ENCODE measurements at regions not wholly inside any gene's neighbourhood (a gene's known extent, or its start where the extent isn't known, plus 50 kb on each side); places are given as distances from the start of the nearest gene placed in this dataset.
"Not testable (repeated sequence)": the region's sequence is repeated elsewhere in the genome, so short reads cannot be mapped to it uniquely, and the experiment has no call there.

DNA sequence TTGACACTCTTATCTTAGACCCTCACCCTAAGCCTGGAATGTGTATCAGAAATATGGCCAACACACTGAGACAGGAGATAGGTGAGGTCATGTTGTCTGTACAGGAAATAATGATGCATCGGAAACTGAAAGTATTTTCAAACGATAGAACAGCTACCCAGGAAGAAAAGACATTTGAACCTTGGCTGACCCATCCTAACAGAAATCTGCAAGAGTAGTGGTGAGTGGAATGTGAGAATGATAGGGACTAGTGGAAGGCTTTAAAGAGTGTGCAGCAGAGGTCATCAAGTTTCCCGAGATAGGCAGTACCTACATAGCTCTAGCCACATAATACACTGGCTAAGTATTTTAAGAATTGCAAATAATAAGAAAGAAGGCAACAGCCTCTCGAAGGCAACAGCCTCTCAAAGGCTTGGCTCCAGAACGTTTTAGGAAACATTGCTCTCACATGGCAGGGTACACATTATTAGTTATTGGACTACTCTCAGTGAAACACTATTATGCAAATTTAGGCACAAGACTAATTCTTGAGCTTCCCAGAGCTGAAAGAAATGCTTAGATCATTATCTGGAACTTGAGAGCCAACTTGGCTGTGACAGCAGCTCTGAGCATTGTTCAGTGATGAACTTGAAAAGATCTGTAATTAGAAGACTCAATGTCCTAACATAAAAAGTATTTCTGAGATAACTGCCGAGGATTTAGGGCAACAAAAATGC is 133.1 kb upstream of the FBXL7 start:
- no peaks in the 10 kb centered on the region for H3K9me3 ChIP-seq (replicated peaks; ENCODE audit: insufficient read depth, low read length)
- peak; percentile 89 for DNase-seq
- H3K4me1 ChIP-seq (ENCODE audit: low read length) = peaks cover 15% of the 10 kb centered on the region
- H3K9me2 ChIP-seq (replicated peaks; ENCODE audit: insufficient read depth, low read length) = no peaks in the 10 kb centered on the region
- H3K27ac ChIP-seq (ENCODE audit: low read length) = peak overlapping the region; percentile 52; the same call in 1 of the 2 replicates
- H3K4me2 ChIP-seq (ENCODE audit: low read depth, low read length) = peak overlapping the region; percentile 55
- H3K79me2 ChIP-seq (ENCODE audit: low read length) = no peaks in the 10 kb centered on the region
- H2AFZ ChIP-seq (ENCODE audit: low read length) = no peak overlapping the region
- H3K27me3 ChIP-seq (replicated peaks; ENCODE audit: insufficient read depth, low read length) = no peaks in the 10 kb centered on the region
- peak overlapping the region; percentile 12; the same call in 1 of the 2 replicates for H3K4me3 ChIP-seq (ENCODE audit: low read length)
- peaks cover 7% of the 10 kb centered on the region; the same call in 1 of the 2 replicates for H3F3A ChIP-seq (ENCODE audit: insufficient read depth, low read length)
- TF ChIP-seq EZH2 (optimal IDR thresholded peaks at IDR 0.05; ENCODE audit: low read depth, low read length) (no peak), EZH2phosphoT487 (IDR thresholded peaks at IDR 0.05; ENCODE audit: low read length) (no peak)
- TF ChIP-seq, protein P1, sequence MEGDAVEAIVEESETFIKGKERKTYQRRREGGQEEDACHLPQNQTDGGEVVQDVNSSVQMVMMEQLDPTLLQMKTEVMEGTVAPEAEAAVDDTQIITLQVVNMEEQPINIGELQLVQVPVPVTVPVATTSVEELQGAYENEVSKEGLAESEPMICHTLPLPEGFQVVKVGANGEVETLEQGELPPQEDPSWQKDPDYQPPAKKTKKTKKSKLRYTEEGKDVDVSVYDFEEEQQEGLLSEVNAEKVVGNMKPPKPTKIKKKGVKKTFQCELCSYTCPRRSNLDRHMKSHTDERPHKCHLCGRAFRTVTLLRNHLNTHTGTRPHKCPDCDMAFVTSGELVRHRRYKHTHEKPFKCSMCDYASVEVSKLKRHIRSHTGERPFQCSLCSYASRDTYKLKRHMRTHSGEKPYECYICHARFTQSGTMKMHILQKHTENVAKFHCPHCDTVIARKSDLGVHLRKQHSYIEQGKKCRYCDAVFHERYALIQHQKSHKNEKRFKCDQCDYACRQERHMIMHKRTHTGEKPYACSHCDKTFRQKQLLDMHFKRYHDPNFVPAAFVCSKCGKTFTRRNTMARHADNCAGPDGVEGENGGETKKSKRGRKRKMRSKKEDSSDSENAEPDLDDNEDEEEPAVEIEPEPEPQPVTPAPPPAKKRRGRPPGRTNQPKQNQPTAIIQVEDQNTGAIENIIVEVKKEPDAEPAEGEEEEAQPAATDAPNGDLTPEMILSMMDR (IDR thresholded peaks at IDR 0.05; ENCODE audit: low read length) = no peak
- no peaks in the 10 kb centered on the region for H3K36me3 ChIP-seq (replicated peaks; ENCODE audit: insufficient read depth, low read length)
- H4K20me1 ChIP-seq (ENCODE audit: insufficient read depth, low read length) = no peaks in the 10 kb centered on the region
- H3K9ac ChIP-seq (ENCODE audit: low read length) = no peak overlapping the region

- Histone ChIP-seq H4K20me1 (ENCODE audit: insufficient read depth, low read length) (no peaks in the 10 kb centered on the region), H3K9me2 (replicated peaks; ENCODE audit: insufficient read depth, low read length) (no peaks in the 10 kb centered on the region), H3K9me3 (replicated peaks; ENCODE audit: insufficient read depth, low read length) (no peaks in the 10 kb centered on the region), H3K4me2 (ENCODE audit: low read depth, low read length) (no peak overlapping the region), H2AFZ (ENCODE audit: low read length) (no peak overlapping the region), H3K36me3 (replicated peaks; ENCODE audit: insufficient read depth, low read length) (no peaks in the 10 kb centered on the region), H3K9ac (ENCODE audit: low read length) (no peak overlapping the region), H3F3A (ENCODE audit: insufficient read depth, low read length) (peaks cover 7% of the 10 kb centered on the region; the same call in 1 of the 2 replicates), H3K27me3 (replicated peaks; ENCODE audit: insufficient read depth, low read length) (no peaks in the 10 kb centered on the region), H3K4me3 (ENCODE audit: low read length) (no peak overlapping the region), H3K27ac (ENCODE audit: low read length) (no peak overlapping the region), H3K4me1 (ENCODE audit: low read length) (peaks cover 15% of the 10 kb centered on the region), H3K79me2 (ENCODE audit: low read length) (no peaks in the 10 kb centered on the region)
- TF ChIP-seq EZH2 (optimal IDR thresholded peaks at IDR 0.05; ENCODE audit: low read depth, low read length) (no peak), EZH2phosphoT487 (IDR thresholded peaks at IDR 0.05; ENCODE audit: low read length) (no peak)
- TF ChIP-seq, protein P1 (IDR thresholded peaks at IDR 0.05; ENCODE audit: low read length) = no peak
- DNase-seq = no peak
Observed at GRCh38 chr5:15365070-15365469, 134.9 kb upstream of the FBXL7 start.

DNA sequence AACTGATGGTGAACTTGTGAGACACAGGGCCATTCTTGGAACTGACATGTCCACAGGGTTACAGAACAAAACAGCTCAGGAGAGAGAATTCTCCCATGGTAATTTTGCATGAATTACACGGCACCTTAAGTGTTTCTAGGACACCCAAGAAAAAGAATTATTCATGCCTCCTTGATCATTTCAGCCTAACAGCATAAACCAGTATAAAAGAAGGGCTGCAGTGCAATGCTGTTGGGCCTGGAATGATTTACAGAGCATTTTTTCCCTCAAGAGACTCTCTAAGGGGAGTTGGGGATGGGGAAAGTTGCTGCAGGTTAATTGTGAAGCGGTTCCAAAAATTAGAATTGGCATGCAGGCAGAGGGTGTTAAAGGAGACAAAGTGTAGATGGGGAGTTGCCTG is 136.4 kb upstream of the FBXL7 start:
- TF ChIP-seq EZH2 (optimal IDR thresholded peaks at IDR 0.05; ENCODE audit: low read depth, low read length) (no peak), EZH2phosphoT487 (IDR thresholded peaks at IDR 0.05; ENCODE audit: low read length) (no peak)
- TF ChIP-seq, protein P1 (IDR thresholded peaks at IDR 0.05; ENCODE audit: low read length) = no peak
- Histone ChIP-seq H3K79me2 (ENCODE audit: low read length) (no peaks in the 10 kb centered on the region), H3K4me2 (ENCODE audit: low read depth, low read length) (no peak overlapping the region), H3K9me3 (replicated peaks; ENCODE audit: insufficient read depth, low read length) (no peaks in the 10 kb centered on the region), H3K27ac (ENCODE audit: low read length) (no peak overlapping the region), H3K9ac (ENCODE audit: low read length) (no peak overlapping the region), H3K4me1 (ENCODE audit: low read length) (peaks cover 15% of the 10 kb centered on the region), H2AFZ (ENCODE audit: low read length) (no peak overlapping the region), H3K36me3 (replicated peaks; ENCODE audit: insufficient read depth, low read length) (no peaks in the 10 kb centered on the region), H4K20me1 (ENCODE audit: insufficient read depth, low read length) (no peaks in the 10 kb centered on the region), H3K27me3 (replicated peaks; ENCODE audit: insufficient read depth, low read length) (no peaks in the 10 kb centered on the region), H3K4me3 (ENCODE audit: low read length) (no peak overlapping the region), H3F3A (ENCODE audit: insufficient read depth, low read length) (peaks cover 7% of the 10 kb centered on the region; the same call in 1 of the 2 replicates), H3K9me2 (replicated peaks; ENCODE audit: insufficient read depth, low read length) (no peaks in the 10 kb centered on the region)
- DNase-seq = no peak

DNA sequence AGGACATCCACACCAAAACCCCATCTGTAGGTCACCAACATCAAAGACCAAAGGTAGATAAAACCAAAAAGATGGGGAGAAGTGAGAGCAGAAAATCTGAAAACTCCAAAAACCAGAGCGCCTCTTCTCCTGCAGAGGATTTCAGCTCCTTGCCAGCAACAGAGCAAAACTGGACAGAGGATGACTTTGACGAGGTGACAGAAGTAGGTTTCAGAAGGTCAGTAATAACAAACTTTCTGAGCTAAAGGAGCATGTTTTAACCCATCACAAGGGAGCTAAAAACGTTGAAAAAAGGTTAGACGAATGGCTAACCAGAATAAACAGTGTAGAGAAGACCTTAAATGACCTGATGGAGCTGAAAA is 142.9 kb upstream of the FBXL7 start:
- H3K27me3 ChIP-seq (replicated peaks; ENCODE audit: insufficient read depth, low read length); H3K36me3 ChIP-seq (replicated peaks; ENCODE audit: insufficient read depth, low read length); H3K9me2 ChIP-seq (replicated peaks; ENCODE audit: insufficient read depth, low read length); H3K4me3 ChIP-seq (ENCODE audit: low read length); H3K9ac ChIP-seq (ENCODE audit: low read length); H3K9me3 ChIP-seq (replicated peaks; ENCODE audit: insufficient read depth, low read length); H3K79me2 ChIP-seq (ENCODE audit: low read length); H3F3A ChIP-seq (ENCODE audit: insufficient read depth, low read length); H3K4me1 ChIP-seq (ENCODE audit: low read length); H4K20me1 ChIP-seq (ENCODE audit: insufficient read depth, low read length); H2AFZ ChIP-seq (ENCODE audit: low read length); H3K27ac ChIP-seq (ENCODE audit: low read length); H3K4me2 ChIP-seq (ENCODE audit: low read depth, low read length); DNase-seq: not testable (repeated sequence)

GRCh38 chr5:15356308-15357091 is 143.5 kb upstream of the FBXL7 start:
- not testable (repeated sequence) for H3K4me2 ChIP-seq (ENCODE audit: low read depth, low read length); H3K27me3 ChIP-seq (replicated peaks; ENCODE audit: insufficient read depth, low read length); DNase-seq; H3F3A ChIP-seq (ENCODE audit: insufficient read depth, low read length); H2AFZ ChIP-seq (ENCODE audit: low read length); H3K9me2 ChIP-seq (replicated peaks; ENCODE audit: insufficient read depth, low read length); H3K4me1 ChIP-seq (ENCODE audit: low read length); H3K4me3 ChIP-seq (ENCODE audit: low read length); H3K79me2 ChIP-seq (ENCODE audit: low read length); H4K20me1 ChIP-seq (ENCODE audit: insufficient read depth, low read length); H3K36me3 ChIP-seq (replicated peaks; ENCODE audit: insufficient read depth, low read length); H3K9ac ChIP-seq (ENCODE audit: low read length); H3K27ac ChIP-seq (ENCODE audit: low read length); H3K9me3 ChIP-seq (replicated peaks; ENCODE audit: insufficient read depth, low read length)

All from MM.1S (cell line).